HG03558 (cell line): ENCODE measurements at regions not wholly inside any gene's neighbourhood (a gene's known extent, or its start where the extent isn't known, plus 50 kb on each side); places are given as distances from the start of the nearest gene placed in this dataset.
"Not testable (repeated sequence)": the region's sequence is repeated elsewhere in the genome, so short reads cannot be mapped to it uniquely, and the experiment has no call there.

ENCODE experiments used
- ATAC-seq: cut with Tn5 transposase; IDR thresholded peaks from one replicate; pipeline ENCODE4 v1.9.1; 2021; ENCODE audit warnings: moderate number of reproducible peaks; ENCODE audit not compliant: unreplicated experiment; ENCODE audit errors: extremely low read depth

GRCh38 chr2:187610450-187610849 is 56.2 kb upstream of the TFPI start:
- ATAC-seq: not testable (repeated sequence)

DNA sequence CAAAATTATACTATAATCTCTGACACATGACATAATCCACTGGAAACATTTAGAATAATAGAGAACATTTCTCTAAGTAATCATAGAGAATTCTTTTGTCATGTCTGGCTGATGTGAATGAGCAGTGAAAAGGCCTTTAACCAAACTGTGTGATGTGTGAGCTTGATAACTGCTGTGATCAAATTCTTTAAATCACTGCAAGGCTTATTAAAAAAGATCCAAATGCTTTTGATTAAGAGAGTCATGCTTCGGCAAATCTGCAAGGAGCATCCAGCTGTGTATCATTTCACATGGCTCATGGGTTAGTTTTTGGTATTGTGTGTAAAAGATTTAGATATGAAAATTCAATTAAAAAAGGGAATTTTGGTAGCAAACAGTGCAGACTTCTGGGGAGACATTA is 58.6 kb upstream of the TFPI start:
- no peak for ATAC-seq

GRCh38 chr2:187614756-187615155 is 60.5 kb upstream of the TFPI start:
- ATAC-seq: no peak

- ATAC-seq: no peak
These were observed 61.1 kb upstream of the TFPI start for GRCh38 chr2:187615364-187615763.

DNA sequence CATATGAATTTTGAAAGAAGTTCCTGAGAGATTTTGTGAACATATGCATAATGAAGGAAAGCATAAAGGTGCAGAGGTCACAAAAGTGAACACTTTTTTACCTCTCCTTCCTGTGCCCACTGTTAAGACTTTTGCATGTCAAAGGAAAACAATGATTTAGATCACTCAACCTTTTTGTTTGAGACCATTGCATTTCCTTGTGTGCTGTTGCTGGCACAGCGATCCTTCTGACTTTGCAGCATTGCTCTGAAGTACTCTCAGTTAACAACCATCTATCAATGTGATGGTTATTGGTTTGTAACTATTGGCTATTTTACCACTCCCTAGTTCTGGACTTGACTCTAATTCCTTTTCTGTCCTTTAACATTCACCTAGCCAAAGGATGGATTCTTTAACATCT is 61.7 kb upstream of the TFPI start:
- no peak for ATAC-seq

DNA sequence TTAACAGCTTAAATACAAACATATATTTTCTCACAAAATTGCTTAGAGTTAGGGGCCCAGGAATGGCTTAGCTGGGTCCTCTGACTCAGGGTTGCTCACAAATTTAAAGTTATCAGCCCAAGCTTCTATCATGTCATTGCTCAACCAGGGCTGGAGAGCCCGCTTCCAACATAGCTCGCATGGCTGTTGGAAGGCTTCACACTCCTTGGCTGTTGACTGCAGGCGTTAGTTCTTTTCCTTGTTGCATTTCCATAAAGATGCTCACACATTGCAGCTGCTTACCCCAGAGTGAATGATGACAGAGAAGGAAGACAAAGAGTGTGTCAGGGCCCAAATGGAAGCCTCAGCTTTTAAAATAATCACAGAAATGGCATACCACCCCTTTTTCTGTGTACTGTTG is 62.9 kb upstream of the TFPI start:
- ATAC-seq: no peak

DNA sequence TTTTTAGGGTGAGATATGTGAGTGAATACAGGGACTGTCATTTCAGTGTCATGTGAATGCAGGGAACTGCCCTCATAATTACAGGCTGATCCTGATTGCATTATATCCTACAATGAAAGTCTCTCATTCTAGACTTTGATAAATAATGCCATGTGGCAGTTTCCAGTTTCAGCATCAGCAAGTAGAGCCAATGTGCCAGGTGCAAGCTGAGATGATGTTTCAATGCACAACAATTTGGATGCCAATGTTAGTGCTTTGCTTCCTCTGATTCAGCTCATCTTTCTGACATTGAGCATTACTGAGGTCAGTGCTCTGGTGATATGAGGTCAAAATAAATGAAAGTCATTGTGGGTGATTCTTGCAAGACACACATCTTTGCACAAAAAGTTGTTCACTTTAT is 63.7 kb upstream of the TFPI start:
- ATAC-seq: no peak

DNA sequence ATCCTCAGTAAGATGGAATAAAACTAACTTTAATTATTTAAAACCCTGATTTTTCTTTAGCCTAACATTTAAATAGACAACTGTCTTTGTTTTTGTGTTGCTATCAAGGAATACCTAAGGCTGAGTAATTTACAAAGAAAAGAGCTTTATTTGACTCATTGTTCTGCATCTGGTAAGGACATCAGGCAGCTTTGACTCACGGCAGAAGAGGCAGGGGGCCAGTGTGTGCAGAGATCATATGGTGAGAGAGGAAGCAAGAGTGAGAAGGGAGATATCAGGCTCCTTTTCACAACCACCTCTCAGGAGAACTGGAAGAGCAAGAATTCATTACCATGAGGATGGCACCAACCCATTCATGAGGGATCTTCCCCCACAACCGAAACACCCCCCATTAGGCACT is 64.6 kb upstream of the TFPI start:
- ATAC-seq: no peak

- no peak for ATAC-seq
These were observed 72.9 kb upstream of the TFPI start for GRCh38 chr2:187627153-187627552.

DNA sequence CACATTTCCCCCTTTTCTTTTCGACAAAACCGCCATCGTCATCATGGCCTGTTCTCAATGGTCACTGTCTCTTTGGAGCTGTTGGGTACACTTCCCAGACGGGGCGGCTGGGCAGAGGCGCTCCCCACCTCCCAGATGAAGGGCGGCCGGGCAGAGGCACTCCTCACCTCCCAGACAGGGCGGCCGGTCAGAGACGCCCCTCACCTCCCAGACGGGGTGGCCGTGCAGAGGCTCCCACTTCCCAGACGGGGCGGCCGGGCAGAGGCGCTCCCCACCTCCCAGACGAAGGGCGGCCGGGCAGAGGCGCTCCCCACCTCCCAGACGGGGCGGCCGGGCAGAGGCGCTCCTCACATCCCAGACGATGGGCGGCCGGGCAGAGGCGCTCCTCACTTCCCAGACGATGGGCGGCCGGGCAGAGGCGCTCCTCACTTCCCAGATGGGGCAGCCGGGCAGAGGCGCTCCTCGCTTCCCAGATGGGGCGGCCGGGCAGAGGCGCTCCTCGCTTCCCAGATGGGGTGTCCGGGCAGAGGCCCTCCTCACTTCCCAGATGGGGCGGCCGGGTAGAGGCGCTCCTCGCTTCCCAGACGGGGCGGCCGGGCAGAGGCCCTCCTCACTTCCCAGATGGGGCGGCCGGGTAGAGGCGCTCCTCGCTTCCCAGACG is 82.6 kb upstream of the TFPI start:
- ATAC-seq: not testable (repeated sequence)

- ATAC-seq: not testable (repeated sequence)
These were observed 83.1 kb upstream of the TFPI start for GRCh38 chr2:187637392-187637740.

DNA sequence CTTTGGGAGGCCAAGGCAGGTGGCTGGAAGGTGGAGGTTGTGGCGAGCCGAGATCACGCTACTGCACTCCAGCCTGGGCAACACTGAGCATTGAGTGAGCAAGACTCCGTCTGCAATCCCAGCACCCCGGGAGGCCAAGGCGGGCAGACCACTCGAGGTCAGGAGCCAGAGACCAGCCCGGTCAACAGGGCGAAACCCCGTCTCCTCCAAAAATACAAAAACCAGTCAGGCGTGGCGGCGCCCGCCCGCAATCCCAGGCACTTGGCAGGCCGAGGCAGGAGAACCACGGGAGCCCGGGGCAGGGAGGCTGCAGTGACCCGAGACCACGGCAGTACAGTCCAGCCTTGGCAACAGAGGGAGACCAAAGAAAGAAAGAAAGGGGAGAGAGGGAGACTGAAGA is 83.5 kb upstream of the TFPI start:
- ATAC-seq: not testable (repeated sequence)

DNA sequence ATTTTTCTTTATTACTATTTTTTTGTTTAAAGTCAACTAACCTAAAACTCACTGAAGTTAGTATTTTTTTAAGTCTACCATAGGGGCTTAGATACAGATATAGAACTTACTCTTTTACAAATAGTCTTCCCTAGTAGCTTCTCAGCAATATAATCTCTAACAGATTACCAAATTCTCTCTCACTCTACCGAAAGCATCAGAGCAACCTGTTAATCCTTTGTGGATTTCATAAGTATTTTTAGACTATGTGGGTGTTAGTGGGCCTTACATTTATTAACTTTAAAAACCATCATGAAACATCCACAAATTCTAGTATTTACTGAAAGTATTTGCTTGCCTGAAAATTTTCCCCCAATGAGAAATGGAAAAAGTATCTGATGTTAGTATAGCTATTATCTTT is 84.6 kb upstream of the TFPI start:
- no peak for ATAC-seq

DNA sequence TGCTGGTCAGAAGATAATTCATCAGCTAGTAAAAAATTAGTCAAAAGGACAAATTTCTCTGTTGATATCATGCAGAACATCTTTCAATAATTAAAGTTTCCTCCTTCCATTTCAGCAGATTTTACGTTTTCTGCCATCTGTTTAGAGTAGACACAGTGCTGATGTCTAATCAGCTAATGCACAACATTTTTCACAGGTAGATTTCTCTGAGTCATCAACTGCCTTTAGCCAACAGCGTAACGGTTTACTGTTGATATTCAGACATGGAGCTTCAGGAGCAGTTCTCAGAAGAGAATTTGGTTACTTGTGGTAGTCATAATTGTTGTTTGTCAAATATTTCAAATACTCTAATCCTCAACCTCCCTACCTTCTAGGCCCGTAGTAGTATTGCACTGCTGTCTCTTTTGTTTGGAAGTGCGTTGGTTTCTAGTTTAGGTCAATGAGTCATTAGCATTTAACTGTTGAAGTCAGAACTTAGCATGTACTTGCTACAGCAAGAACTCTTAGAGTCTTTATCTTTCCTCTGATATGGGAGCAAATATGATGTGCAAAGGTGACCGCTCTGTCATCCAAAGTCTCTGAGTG is 86.8 kb upstream of the TFPI start:
- ATAC-seq: no peak

DNA sequence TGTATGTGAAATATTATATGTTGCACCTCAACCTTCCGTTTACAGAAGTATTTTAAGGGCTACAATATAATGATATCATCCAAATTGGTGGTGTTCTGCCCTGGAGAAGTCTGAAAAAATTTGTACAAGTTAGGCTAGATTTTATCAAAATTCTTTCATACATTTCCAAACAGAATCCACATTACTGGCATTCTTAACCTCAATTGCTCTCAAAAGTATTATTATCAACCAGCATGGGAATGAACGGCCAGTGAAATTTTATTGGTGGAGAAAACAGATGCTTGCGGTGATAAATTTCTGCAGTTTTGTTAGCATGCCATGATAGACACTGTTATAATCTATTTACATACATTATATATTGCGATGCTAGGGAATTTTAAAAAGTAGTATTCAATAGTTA is 88.3 kb upstream of the TFPI start:
- ATAC-seq: no peak

DNA sequence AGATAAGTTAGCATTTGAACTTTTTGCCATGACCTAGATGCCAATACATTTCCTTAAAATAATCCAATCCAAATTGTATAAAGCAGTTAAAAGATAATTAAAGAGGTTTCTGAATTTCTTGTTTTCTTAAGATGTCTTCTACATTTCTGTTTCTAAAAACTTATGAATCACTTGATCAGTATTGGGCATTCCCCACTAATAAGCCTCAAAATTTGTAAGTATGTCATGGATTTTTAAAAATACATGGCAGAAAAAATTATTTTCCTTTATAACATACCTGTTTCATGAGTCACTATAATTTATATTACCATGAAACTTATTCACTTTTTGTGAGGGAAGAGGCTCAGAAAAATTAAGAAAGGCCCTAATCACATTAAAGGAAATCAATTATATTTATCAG is 90.3 kb upstream of the TFPI start:
- no peak for ATAC-seq

DNA sequence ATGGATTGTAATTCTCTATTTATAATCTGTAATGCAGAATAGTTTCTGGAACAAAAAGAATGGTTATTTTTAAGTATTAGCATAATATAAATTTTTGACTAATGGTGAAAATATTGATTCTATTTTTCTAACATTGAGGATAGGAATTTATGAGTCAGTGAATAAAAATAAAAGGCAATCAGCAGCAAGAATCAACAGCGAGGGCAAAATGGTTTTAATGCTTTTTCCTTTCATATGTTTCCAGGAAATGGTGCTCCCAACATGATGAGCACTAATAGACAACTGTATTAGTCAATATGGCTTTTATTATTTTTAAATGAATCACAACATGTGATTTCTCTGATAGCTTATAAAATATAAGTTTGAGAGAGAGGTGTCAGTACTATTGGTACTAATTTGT is 90.7 kb upstream of the TFPI start:
- ATAC-seq: no peak

- no peak for ATAC-seq
These were observed 92.3 kb upstream of the TFPI start for GRCh38 chr2:187646556-187646955.

GRCh38 chr2:187654535-187654934 is 100.3 kb upstream of the TFPI start:
- no peak for ATAC-seq

- ATAC-seq: no peak
These were observed 100.8 kb upstream of the TFPI start for GRCh38 chr2:187655001-187655400.

- no peak for ATAC-seq
These were observed 101.9 kb upstream of the TFPI start for GRCh38 chr2:187656123-187656522.

- no peak for ATAC-seq
These were observed 104.8 kb upstream of the TFPI start for GRCh38 chr2:187658952-187659525.
